Stimulated activated CD4-positive, alpha-beta T cell treated with anti-CD3 and anti-CD28 coated beads, Interleukin-2, amount 100 ng/mL, for 48 hours (primary cell): ENCODE measurements at regions not wholly inside any gene's neighbourhood (a gene's known extent, or its start where the extent isn't known, plus 50 kb on each side); places are given as distances from the start of the nearest gene placed in this dataset.
"Not testable (repeated sequence)": the region's sequence is repeated elsewhere in the genome, so short reads cannot be mapped to it uniquely, and the experiment has no call there.

Experiments
- DNase-seq, 2 donors: peaks; one replicate each; pipeline ENCODE4 v3.0.0-alpha.2; 2020

GRCh38 chr14:40452674-40453073, 1020.4 kb upstream of the FBXO33 start:
- no peak for DNase-seq

GRCh38 chr14:40447017-40447416, 1014.8 kb upstream of the FBXO33 start:
- no peak for DNase-seq

GRCh38 chr14:40445020-40445419, 1012.8 kb upstream of the FBXO33 start:
- DNase-seq: no peak

- no peak for DNase-seq
Observed at GRCh38 chr14:40436551-40436950, 1004.3 kb upstream of the FBXO33 start.

- peak; percentile 1 for DNase-seq
Observed at GRCh38 chr14:40417777-40418401, 985.7 kb upstream of the FBXO33 start.

- DNase-seq: no peak
Observed at GRCh38 chr14:40416565-40416964, 984.3 kb upstream of the FBXO33 start.

GRCh38 chr14:40414386-40414785, 982.2 kb upstream of the FBXO33 start:
- no peak for DNase-seq

- no peak for DNase-seq
Observed at GRCh38 chr14:40413136-40413535, 980.9 kb upstream of the FBXO33 start.

GRCh38 chr14:40410708-40411107, 978.5 kb upstream of the FBXO33 start:
- DNase-seq: no peak

- DNase-seq: no peak
Observed at GRCh38 chr14:40402957-40403356, 970.7 kb upstream of the FBXO33 start.

- no peak for DNase-seq
Observed at GRCh38 chr14:40398981-40399380, 966.7 kb upstream of the FBXO33 start.

GRCh38 chr14:40394634-40395340, 962.6 kb upstream of the FBXO33 start:
- DNase-seq: no peak

GRCh38 chr14:40393143-40393542, 960.9 kb upstream of the FBXO33 start:
- DNase-seq: no peak

- no peak for DNase-seq
Observed at GRCh38 chr14:40386433-40386832, 954.2 kb upstream of the FBXO33 start.

- DNase-seq: no peak
Observed at GRCh38 chr14:40374221-40374620, 942.0 kb upstream of the FBXO33 start.

GRCh38 chr14:40371011-40371410, 938.8 kb upstream of the FBXO33 start:
- DNase-seq: no peak

- DNase-seq: no peak
Observed at GRCh38 chr14:40368314-40368713, 936.1 kb upstream of the FBXO33 start.

GRCh38 chr14:40367717-40368116, 935.5 kb upstream of the FBXO33 start:
- DNase-seq: no peak

GRCh38 chr14:40365305-40365704, 933.1 kb upstream of the FBXO33 start:
- no peak for DNase-seq

- no peak for DNase-seq
Observed at GRCh38 chr14:40362856-40363255, 930.6 kb upstream of the FBXO33 start.

- no peak for DNase-seq
Observed at GRCh38 chr14:40354754-40355153, 922.5 kb upstream of the FBXO33 start.

- not testable (repeated sequence) for DNase-seq
Observed at GRCh38 chr14:40348104-40348503, 915.9 kb upstream of the FBXO33 start.

GRCh38 chr14:40347675-40348074, 915.4 kb upstream of the FBXO33 start:
- no peak for DNase-seq

GRCh38 chr14:40346275-40346674, 914.0 kb upstream of the FBXO33 start:
- DNase-seq: no peak

- no peak for DNase-seq
Observed at GRCh38 chr14:40345334-40345733, 913.1 kb upstream of the FBXO33 start.
